ENCODE measurements at regions not wholly inside any gene's neighbourhood (a gene's known extent, or its start where the extent isn't known, plus 50 kb on each side); places are given as distances from the start of the nearest gene placed in this dataset.

DNA sequence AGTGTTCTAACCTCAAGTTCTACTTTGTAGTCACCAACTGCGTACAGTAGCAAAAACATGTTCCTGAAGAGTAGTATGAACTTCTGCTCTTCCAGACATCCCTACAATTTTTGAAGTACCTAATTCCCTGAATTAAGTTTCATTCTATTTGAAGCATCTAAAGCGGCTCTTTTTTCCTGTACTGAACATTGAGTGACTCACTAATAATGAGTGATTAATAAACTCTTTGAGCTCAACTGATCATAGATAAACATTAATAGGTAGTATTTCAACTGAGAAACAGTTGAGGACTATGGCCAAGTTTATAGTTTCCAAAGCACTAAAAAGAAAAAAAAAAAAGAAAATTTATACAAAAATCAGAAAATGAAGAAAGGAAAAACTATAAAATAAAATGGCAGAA, 683.1 kb downstream of the LTN1 start:
- H3K4me1 ChIP-seq: no peaks in the 10 kb centered on the region
- no peak for ATAC-seq
- TF ChIP-seq CTCF (IDR thresholded peaks at IDR 0.05): no peak
- intact Hi-C loops (cut with DNase I): no loop called here
- H3K27ac ChIP-seq: no peak overlapping the region
- H3K9me3 ChIP-seq: peaks cover 0 to 4% of the 10 kb centered on the region in 2 donors
- no peaks in the 10 kb centered on the region for H3K27me3 ChIP-seq
- H3K36me3 ChIP-seq: no peaks in the 10 kb centered on the region
- H3K4me3 ChIP-seq: no peak overlapping the region
- DNase-seq: no peak

DNA sequence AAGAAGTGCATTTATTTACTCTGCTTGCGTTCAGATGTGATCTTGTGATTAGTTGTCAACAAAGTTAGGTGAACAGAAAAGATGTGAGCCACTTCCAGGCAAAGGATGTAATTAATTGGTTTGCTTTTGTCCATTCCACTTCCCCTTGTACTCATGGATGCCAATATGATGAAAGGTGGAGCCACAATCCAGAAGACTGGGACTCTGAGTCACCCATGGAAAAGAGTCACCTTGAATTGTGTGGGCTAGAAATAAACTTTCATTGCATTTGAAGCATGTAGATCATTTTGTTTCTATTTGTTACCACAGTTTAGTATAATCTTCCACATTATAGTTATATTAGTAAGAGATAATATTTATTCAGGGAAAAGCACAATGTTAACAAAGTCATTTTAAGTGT, 684.2 kb downstream of the LTN1 start:
- TF ChIP-seq CTCF (IDR thresholded peaks at IDR 0.05): no peak
- ATAC-seq (no peak), DNase-seq (no peak)
- H3K4me1 ChIP-seq: no peaks in the 10 kb centered on the region
- intact Hi-C loops (cut with DNase I): no loop called here
- no peaks in the 10 kb centered on the region for H3K27me3 ChIP-seq
- no peak overlapping the region for H3K4me3 ChIP-seq
- no peak overlapping the region for H3K27ac ChIP-seq
- H3K9me3 ChIP-seq: peaks cover 0 to 4% of the 10 kb centered on the region in 2 donors
- no peaks in the 10 kb centered on the region for H3K36me3 ChIP-seq

GRCh38 chr21:28299946-28300345, 692.7 kb downstream of the LTN1 start:
- Histone ChIP-seq H3K27me3 (no peaks in the 10 kb centered on the region), H3K4me1 (no peaks in the 10 kb centered on the region), H3K9me3 (peaks cover 0 to 3% of the 10 kb centered on the region in 2 donors), H3K27ac (no peak overlapping the region), H3K4me3 (no peak overlapping the region), H3K36me3 (no peaks in the 10 kb centered on the region)
- no peak for DNase-seq
- TF ChIP-seq CTCF (IDR thresholded peaks at IDR 0.05): no peak
- ATAC-seq: no peak
- intact Hi-C loops (cut with DNase I): no loop called here

DNA sequence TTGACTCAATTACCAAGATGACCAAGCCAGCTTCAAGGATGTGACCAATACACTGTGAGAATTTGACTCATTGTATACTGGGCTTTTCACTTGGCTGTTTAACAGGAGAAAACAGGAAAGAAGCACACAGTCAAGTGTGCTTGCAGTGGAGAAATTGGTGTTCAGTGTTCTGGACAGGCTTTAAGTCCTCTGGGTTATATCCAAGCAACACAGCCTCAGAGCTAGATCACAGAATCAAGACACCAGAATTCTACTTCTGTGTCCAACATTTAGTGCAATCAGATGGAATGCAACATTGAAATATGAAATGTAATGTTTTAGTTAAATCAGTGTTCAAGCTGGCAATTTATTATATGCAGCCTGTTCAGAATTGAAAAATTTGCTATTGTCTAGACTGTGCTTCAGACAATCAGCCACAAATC, 694.4 kb downstream of the LTN1 start:
- ATAC-seq (no peak), DNase-seq (no peak)
- no peaks in the 10 kb centered on the region for H3K27me3 ChIP-seq
- H3K4me3 ChIP-seq: no peak overlapping the region
- no peak for TF ChIP-seq CTCF (IDR thresholded peaks at IDR 0.05)
- H3K27ac ChIP-seq: no peak overlapping the region
- no peaks in the 10 kb centered on the region for H3K4me1 ChIP-seq
- intact Hi-C loops (cut with DNase I): no loop called here
- peaks cover 0 to 3% of the 10 kb centered on the region in 2 donors for H3K9me3 ChIP-seq
- H3K36me3 ChIP-seq: no peaks in the 10 kb centered on the region

DNA sequence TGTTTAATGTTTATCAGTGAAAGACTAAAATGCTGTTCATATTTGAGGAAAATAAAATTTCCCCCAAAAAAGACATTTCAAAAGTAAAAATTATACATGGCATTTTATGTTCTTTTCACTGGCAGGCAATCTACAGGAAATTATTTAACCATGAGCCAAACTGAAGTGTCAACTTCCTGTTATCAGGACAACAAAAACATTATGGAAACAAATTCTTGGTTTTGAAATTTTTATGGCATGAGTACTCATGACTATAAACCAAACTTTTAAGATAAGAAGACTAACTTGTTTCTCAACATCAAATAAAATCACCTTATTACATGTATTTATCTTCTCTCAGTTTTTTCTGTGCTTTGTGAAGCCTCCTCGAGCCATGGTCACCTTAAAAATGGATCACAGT, 698.6 kb downstream of the LTN1 start:
- no peak overlapping the region for H3K27ac ChIP-seq
- no peaks in the 10 kb centered on the region for H3K4me1 ChIP-seq
- intact Hi-C loops (cut with DNase I): no loop called here
- H3K9me3 ChIP-seq: peaks cover 0 to 16% of the 10 kb centered on the region in 2 donors
- no peaks in the 10 kb centered on the region for H3K27me3 ChIP-seq
- DNase-seq: no peak
- no peaks in the 10 kb centered on the region for H3K36me3 ChIP-seq
- no peak for TF ChIP-seq CTCF (IDR thresholded peaks at IDR 0.05)
- no peak for ATAC-seq
- no peak overlapping the region for H3K4me3 ChIP-seq

Data from left lung (tissue), 4 donors.